ENCODE measurements at regions not wholly inside any gene's neighbourhood (a gene's known extent, or its start where the extent isn't known, plus 50 kb on each side); places are given as distances from the start of the nearest gene placed in this dataset.

DNA sequence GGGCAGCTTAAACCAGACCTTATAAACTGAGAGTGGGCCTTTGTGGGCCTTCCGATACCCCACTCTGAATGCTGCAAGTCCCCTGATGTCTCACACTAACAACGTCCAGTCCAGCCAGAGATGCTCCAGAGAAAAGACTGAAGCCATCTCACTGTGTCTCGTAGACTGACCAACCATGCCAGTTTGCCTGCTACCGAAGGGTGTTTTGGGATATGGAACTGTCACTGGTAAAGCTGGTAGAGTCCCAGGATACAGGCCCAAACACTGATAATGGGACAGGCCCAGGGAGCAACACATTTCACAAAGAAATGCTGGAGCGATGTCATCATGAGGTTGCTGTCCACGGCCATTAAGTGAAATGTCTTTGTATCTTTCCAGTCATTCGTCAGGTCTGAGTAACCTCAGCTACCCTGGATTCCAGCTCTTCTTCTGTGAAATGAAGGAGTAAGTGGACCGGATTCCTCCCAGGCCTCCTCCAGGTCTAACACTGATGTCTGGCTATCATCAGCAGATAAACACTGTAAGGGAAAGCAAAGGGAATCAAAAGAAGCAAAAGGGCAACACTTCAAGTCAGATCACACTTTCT lies 81.6 kb downstream of the SLC5A7 start:
- no peak for DNase-seq

DNA sequence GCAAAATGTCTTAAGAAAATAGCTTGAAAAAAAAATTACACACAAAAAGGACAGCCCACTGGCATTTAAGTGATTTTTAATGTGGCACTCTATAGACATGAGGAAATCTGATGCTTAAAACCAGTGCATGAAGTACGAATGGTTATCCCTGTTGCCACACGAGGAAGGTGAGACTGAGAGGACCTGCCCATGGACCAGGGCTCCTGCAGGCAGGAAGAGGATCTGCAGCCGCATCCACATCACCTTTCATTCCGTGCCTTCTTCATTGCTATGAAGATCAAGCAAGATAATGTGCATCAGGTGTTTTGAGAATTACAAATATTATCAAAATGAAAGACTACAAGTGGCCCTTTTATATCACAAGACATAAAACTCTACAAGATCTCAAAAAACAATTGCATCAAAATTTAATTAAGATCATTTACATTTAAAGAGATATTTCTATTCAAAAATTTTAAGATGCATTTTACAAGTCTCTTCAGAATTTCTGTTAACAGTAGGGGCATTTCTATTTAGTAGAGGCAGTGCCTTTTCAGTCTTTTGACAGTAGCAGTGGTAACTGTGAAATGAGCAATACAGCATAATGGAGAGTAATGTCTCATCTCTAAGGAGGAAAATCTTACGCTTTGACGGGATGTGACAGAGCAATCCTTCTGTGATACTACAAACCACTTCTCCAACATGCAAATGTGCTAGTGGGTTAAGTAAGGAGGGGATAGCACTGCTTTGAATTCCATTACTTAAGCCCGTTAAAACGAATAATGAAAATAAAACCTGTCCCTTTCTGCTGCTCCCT lies 83.4 kb downstream of the SLC5A7 start:
- DNase-seq = no peak

DNA sequence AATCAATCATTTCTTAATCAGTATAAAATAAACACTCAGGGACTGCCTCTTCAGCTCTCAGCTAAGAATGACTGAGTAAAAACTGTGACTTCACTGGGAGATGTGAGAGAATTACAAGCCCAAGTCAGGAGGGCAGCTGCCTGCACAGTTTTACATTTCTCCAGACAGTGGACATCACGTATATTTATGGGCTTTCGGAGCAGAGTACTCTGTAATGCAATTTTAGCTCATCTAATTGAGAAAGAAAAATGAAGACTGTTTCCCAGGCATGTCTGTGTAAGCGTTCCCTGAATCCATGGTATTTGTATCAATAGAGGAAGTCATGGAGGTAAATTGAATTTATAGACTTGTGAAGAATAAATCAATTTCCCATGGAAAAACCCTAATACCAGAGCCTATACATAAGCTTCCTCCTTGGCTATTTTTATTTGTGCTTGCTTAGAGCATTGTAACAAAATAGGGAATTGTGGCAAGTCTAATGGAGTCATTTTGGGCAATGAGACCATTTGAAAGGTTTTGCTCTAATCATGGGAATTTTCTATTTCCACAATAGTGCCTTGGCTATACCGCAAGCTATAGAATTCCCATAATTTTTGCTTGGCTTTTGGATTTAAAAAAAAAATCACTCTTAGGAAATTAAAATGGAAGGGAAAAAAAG lies 87.2 kb downstream of the SLC5A7 start:
- DNase-seq = no peak

DNA sequence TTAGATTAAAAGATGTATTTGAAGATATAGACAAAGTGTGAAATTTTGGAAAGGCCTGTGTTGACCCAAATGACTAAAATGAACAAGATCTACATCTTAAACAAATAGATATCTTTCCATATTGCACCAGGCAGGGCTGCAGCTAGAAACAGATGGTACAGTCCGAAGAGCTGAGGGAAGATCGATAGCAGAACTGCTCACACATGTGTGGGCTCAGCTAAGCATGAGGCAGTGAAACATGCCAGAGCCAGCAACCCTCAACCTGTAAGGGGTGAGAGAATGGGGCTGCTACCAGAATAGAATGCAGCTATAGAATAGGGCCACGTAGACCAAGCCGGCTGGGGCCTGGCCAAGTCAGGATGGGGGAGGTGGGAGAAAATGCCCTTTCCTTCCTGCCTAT lies 87.8 kb downstream of the SLC5A7 start:
- peak; percentile 36 for DNase-seq

DNA sequence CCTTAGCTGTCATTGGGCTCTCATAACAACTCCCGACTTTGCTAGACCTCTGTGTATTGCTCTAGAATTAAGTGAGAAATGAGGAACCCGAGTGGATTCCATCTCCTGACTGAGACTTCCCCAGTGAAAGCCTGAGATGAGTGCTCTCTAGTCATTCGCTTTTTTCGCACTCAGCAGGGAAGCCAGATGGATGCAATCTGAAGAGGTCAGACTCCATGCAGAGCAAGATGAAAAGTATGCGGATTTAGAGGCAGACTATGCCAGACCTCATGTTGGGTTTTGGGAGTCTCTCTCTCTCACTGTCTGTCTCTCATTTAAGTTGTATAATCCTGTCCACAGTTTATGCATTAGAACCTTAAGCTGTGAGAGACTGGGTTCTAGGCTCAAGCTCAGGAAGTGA lies 88.6 kb downstream of the SLC5A7 start:
- DNase-seq = no peak

DNA sequence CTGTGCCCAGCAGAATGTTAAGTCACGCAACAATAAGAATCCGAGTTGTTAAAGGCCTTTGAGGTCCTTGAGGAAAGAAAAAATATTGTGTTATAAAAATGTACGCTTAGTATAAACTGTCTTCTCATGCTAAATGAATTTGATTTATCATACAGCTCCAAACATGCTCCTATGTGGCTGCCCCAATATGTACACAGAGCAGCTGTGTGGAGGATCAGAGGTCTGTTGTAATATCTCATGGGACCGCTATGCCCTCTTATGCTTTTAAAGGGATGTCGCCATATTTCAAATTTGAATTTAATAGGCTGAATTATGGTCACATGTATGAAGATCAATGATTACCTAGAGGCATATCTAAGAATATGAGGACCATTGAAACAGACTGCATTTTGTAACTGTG lies 90.2 kb downstream of the SLC5A7 start:
- no peak for DNase-seq

DNA sequence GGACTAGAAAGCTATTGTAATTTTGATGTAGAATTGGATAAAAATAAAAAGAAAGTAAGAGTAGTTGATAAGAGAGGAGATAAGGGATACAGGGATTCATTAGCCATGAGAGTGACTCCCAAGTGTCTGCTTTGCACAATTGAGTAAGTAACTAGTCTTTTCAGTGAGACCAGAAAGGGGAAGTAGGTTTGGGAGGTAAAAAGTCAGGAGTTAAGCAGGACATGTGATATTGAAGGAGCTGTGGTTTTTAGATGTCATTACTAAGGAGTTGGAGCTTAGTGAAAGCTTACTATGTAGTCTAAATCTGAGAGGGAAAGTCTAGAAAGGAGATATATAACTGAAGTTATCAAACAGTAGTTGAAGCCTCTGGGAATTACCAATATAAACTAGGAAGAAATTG lies 93.4 kb downstream of the SLC5A7 start:
- DNase-seq = no peak

DNA sequence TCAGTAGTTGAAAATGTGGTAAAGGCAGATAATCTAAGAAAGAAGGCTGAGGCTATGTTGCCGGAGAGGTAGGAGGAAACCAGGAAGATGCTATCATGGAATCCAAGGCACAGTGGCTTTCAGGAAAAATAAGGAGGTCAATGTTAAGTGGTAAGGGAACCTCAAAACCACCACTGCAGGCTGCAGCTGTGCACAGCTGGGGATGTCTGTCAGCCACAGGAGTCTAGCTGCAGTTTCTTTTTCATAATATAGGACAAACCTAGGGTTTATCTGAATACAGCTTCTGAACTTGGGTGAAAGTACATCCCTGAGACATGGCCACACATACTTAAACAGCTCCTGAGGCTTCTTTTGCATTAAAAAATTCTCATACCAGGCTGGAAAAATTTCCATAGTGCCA lies 93.9 kb downstream of the SLC5A7 start:
- DNase-seq = no peak

DNA sequence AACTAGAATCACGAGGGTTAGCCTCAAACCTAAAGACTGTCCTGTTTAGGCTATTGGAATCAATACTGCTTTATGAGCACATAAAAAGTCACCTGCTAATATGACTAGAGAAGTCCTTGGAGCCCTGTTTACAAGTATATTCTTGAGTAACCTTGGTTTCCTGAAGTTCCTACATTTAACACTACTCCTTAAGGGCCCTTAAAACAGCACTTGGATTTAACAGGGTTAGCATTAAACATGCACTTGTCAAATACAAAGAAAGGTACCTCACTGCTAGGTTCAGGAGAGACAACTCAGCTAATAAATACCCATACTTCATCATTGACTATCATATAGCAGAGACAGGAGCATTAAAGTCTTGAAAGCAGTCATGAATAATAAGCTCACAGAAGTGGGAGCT lies 96.7 kb downstream of the SLC5A7 start:
- no peak for DNase-seq

DNA sequence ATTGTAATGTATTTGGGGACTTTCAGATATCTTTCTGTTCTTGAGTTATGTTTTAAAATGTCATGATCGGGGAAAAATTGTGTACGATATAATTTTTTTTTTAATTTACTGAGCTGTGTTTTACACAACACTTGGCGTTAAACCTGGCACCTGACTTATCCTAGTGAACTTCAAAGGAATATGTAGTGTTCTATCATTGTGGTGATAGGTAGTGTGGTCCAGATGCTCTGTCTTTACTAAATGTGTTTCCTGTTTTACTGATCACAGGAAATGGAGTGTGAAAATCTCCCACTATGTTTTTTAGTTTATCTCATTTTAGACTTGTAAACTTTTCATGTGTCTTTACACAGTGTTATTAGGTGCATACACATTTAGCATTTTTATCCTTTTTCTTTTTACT lies 98.0 kb downstream of the SLC5A7 start:
- no peak for DNase-seq

DNA sequence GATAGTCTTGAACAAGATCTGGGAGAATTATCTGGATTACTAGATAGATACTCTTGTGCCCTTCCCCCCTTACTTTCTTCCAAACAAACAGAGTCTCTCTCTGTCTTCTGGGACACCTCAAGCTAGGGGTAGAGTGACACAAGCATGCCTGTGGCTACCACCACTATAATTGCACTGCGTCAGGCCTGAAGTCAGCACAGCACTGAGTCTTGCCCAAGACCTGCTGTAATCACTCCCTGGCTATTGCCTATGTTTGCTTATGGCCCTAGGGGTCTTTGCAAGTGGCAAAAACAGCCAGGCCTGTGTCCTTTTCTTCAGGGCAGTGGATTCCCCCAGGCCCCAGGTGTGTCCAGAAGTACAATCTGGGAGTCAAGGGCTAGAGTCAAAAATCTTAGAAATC lies 106.6 kb downstream of the SLC5A7 start:
- DNase-seq = no peak

DNA sequence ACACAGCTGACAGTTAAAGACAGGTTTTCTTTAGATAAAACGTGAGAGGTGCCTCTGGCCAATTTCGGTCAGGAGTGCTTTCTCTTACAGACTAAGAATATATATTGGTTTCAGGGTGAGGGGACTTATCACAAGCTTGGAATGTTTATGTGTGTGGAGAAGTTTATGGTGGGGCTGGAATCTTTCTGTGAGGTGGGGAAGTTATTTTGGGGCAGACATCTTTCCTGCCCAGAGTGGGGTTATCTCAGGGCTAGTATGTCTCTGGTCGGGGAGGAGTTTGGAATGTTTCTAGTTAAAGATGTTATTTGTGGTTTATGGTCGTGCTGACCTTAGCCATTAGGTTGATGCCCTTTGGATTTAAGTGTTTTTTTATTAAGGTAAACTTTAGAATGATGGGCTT lies 115.2 kb downstream of the SLC5A7 start:
- no peak for DNase-seq

DNA sequence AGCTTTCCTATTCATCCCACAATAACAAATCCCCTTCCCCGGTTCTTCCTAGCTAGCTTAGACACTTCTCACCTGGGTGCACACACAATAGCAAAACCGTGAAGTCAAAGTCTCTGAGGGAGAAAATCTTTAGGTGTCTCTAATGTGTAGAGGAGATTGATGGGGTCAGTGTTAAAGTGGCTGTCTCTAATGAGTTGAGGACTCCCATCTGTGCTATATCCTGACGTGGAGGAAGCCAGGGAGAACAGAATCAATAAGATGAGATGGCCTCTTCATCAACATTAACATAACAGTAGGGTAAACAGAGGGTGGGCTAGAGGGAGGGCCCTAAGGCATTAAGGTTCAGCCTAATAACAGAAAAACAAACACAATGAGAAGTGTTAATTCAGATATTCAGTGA lies 120.4 kb downstream of the SLC5A7 start:
- no peak for DNase-seq

DNA sequence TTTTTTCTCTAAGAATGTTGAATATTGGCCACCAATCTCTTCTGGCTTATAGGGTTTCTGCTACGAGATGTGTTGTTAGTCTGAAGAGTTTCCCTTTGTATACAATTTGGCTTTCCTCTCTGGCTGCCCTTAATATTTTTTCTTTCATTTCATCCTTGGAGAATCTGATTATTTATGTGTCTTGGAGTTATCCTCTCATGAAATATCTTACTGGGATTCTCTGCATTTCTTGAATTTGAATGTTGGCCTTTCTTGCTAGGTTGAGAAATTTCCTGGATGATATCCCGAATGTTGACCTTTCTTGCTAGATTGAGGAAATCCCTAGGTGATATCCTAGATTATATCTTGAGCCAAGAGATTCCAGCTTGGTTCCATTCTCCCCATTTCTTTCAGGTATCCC lies 125.6 kb downstream of the SLC5A7 start:
- DNase-seq = no peak

DNA sequence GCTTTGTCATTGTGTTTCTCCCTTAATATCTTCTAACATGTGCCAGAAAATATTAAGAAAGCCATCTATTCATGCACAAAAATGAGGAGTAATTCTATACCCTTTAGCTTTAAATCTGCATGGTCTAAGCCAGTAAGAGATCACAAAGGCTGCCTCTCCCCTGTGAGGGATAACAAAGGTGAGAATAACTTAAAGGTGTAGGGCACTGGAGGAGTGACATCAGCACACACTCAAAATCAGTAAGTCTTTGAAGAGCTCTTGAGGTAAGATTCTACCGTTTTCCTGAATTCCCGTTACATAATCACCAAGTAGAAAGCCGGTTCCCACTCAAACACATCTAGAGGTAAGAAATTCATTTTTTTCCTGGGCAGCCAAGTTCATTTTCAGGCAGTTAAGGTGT lies 123.9 kb upstream of the SULT1C3 start:
- DNase-seq = no peak

DNA sequence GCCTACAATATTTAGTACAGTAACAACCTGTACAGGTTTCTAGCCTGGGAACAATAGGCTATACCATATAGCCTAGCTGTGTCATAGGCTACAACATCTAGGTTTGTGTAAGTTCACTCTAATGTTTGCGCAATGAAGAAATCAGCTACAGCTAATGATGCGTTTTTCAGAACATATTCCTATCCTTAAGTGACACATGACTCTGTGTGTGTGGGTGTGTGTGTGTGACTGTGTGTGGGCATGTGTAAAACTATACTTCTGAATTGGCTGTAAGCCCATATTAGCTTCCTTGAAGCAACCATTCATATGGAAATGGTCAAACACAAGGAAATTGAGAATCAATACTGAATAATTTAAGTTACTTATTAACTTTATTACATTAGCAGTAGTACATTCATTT lies 120.8 kb upstream of the SULT1C3 start:
- DNase-seq = no peak

DNA sequence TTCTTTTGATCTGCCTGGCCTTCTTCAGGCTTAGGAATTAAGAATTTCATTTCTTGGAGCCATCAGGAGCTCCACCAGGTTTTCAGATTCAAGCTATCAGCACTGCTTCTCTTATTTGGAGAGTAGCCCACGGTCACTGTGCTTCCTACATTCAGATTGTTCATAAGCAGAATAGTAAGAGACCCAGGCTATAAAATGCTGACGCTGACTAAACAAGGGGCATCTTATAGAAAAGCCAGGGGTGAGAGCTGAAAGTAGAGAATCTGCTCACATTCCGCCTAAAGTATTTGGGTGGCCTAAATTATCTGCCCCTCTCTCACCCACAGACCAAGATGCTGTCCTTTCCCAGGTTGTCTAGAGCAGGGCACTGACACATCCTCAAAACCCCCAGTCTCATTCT lies 120.3 kb upstream of the SULT1C3 start:
- no peak for DNase-seq

DNA sequence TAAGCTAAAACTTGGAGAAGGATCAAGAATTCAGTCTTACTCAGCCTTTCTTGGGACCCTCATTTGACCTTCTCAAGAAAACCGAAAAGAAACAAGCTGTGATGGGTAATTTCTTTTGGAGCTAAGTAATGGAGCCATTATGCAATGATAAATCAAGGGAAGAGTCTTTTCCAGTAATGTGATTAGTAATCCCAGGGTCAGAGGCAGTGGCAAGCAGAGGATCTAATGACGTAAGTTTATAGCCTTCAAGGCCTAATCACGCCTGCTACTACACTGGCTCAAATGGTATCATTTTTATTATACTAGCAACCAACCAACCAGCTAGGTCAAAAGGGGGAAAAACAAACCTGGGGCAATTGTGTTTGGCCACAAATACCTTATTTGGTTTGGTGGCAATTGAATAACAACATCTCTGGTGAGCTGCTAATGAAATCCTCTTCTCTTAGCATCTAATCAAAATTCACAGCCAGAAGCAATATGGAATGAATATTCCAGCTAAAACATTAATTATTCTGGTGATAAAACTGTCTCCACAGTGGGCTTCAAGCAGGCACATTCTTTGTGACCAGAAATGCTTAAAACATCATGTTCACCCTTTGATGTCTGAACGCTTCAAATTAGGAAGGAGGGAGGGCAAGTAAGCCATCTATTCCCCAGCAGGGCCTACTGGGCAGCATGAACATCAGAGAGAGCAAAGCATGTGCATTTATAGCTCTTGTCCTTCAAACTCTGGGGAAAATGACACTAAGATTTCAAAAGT lies 114.9 kb upstream of the SULT1C3 start:
- no peak for DNase-seq

DNA sequence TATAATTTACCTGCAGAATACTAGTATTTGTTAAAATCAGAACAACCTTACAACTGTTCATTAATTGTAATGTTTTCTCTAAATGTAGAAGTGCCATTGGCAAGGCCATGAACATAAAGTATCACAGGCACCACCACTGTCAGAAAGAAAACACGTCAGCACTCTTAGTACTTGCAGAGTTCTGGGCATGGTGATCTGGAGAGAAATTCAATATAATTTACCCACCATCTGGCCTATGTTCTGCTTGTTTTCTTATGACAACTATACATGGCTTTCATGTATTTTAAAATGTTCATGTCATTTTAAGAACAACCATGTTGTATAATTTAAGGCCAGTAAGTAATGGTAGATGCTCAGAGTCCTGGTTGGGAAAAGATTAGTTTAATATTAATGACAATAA lies 114.2 kb upstream of the SULT1C3 start:
- DNase-seq = peak; percentile 13

DNA sequence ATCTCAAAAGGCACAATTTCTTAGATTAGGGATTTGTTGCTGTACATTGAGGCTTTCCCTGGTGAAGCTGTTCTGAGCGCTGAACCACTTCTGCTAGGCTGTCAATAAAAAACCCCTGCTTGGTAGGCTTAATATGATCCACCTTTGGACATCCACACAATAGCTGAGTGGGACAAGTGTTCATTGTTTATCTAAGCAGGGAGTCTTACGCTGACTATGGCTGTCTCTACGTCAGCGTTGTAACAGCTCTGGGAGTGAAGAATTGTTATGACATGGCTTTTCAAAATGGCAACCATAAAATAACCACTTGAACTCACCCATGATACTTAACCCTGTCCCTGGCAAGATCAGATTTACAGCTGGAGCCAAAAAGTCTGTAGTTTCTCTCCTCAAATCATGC lies 111.5 kb upstream of the SULT1C3 start:
- DNase-seq = no peak

DNA sequence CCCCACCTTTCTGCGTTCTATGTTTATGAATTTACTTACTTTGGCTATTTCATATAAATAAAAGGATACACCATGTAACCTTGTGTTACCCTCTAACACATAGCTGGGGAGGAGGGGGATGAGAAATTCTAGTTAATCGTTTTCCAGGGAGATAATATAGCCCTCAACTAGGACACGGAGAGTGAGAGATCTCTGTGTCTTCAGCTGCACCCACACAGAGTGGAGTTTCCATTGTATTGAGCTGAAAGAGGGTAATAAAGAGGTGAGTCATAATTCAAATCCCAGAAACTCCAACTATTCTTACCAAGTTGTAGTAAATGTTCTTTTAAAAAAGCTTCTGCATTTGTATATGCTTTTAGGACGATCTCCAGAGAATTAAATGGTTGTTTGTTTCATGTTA lies 110.1 kb upstream of the SULT1C3 start:
- DNase-seq = no peak

DNA sequence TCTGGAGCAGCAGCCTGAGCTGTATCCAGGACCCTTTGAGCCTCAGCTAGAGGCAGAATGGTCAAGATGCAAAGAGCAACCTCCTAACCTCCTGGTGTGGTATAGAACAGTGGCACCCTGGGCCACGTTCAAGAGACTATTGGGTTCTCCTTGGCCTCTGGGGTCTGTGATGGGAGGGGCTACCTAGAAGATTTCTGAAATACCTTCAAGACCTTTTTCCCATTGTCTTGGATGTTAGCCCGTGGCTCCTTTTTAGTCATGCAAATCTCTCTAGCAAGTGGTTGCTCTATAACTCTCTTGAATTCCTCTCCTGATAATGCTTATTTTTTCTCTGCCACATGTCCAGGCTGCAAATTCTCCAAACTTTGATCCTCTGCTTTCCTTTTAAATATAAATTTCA lies 106.3 kb upstream of the SULT1C3 start:
- no peak for DNase-seq

DNA sequence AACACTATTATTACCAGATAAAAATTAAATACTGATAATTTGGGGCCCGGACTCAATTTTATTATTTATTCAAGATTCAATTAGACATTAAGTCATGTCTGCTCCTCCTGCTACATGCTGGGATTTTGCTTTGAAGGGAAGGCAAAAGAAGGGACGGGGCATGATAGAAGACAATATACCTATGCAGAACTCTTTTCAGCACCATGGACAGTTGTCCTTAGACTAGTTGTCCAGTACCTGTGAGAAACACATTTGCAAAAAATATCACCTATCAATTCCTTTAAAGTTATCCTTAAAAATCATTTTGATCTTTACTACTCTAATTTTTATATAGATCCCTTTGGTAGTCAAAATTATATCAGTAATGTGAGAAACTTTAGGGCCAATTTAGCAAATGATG lies 100.2 kb upstream of the SULT1C3 start:
- no peak for DNase-seq
